A549 (cell line): ENCODE measurements at regions not wholly inside any gene's neighbourhood (a gene's known extent, or its start where the extent isn't known, plus 50 kb on each side); places are given as distances from the start of the nearest gene placed in this dataset.

Source experiments
- ATAC-seq, 2 experiments: fragments of 200-7000 bp in 1 of 2; fragments of >200 bp in 1 of 2; cut with Nextera tagmentation in 1 of 2; cut with Tn5 transposase in 1 of 2; 3 replicates each; pipeline versions ENCODE4 v1.8.0 to v1.9.1; 2018 to 2020; ENCODE audit warnings: mild to moderate bottlenecking in 1 of 2, moderate library complexity in 1 of 2
- CTCF ChIA-PET: fragments of 300-600 bp; sonication (Branson Sonifier 250); formaldehyde crosslinking; extraction: SDS; loops from one replicate; lab custom pipeline; 2021; ENCODE audit warnings: antibody characterized with exemption, inconsistent platforms; lab: Yijun Ruan, JAX
- POLR2A ChIA-PET: fragments of 350-600 bp; formaldehyde crosslinking; extraction: SDS; loops from one replicate; lab custom pipeline; 2021; ENCODE audit warnings: antibody characterized with exemption, inconsistent platforms; lab: Yijun Ruan, JAX
- DNase-seq, 2 experiments: peaks; one replicate each; pipeline versions ENCODE4 v3.0.0 to v3.0.0-alpha.2; 2011 to 2016; ENCODE audit warnings: low read depth in 1 of 2, low spot score in 1 of 2
- FAIRE-seq: peaks from 2 replicates; lab custom pipeline; 2011; peaks lifted over from hg19 to GRCh38; lab: Jason Lieb, UNC
- H3K27ac ChIP-seq, 2 experiments: fragments of >200 bp; sonication (Bioruptor Twin); formaldehyde crosslinking; 3 replicates each; pipeline ENCODE4 v1.5.1; 2016 to 2017
- H3K4me1 ChIP-seq: fragments of >200 bp; sonication (Bioruptor Twin); formaldehyde crosslinking; 3 replicates; pipeline ENCODE4 v1.6.1; 2016
- H3K4me2 ChIP-seq: fragments of >200 bp; sonication (Bioruptor Twin); formaldehyde crosslinking; 3 replicates; pipeline ENCODE4 v1.6.1; 2016
- H3K4me3 ChIP-seq: fragments of >200 bp; sonication (Bioruptor Twin); formaldehyde crosslinking; 3 replicates; pipeline ENCODE4 v1.5.1; 2016
- H3K9me3 ChIP-seq: fragments of >200 bp; sonication (Bioruptor Twin); formaldehyde crosslinking; 3 replicates; pipeline ENCODE4 v1.6.1; 2016
- BHLHE40 ChIP-seq: IDR thresholded peaks from 2 replicates; pipeline ENCODE4 v1.6.1; 2012; ENCODE audit warnings: low read depth, low read length, inconsistent platforms
- CBX2 ChIP-seq: fragments of 200-600 bp; sonication (generic); IDR thresholded peaks from 2 replicates; pipeline ENCODE4 v1.6.1; 2016; ENCODE audit warnings: low read depth, mild to moderate bottlenecking, borderline replicate concordance
- CHD2 ChIP-seq: fragments of 150-350 bp; IDR thresholded peaks from 2 replicates; pipeline ENCODE4 v1.6.1; 2014; ENCODE audit warnings: low read length; ENCODE audit not compliant: partially characterized antibody
- FOSB ChIP-seq: fragments of 250-450 bp; sonication (Bioruptor Pico); IDR thresholded peaks from 2 replicates; pipeline ENCODE4 v1.5.0; 2020; ENCODE audit warnings: mild to moderate bottlenecking, moderate library complexity
- FOXS1 ChIP-seq: fragments of 250-450 bp; sonication (Bioruptor Pico); IDR thresholded peaks from 2 replicates; pipeline ENCODE4 v1.5.0; 2020; ENCODE audit warnings: mild to moderate bottlenecking, moderate library complexity
- HEYL ChIP-seq: fragments of 250-450 bp; sonication (Bioruptor Pico); IDR thresholded peaks from 2 replicates; pipeline ENCODE4 v1.8.0; 2021; ENCODE audit warnings: mild to moderate bottlenecking, moderate library complexity
- HOXA7 ChIP-seq: fragments of 250-450 bp; sonication (Bioruptor Pico); IDR thresholded peaks from 2 replicates; pipeline ENCODE4 v1.5.0; 2020; ENCODE audit warnings: mild to moderate bottlenecking, moderate library complexity
- HOXB13 ChIP-seq: fragments of 250-450 bp; sonication (Bioruptor Pico); IDR thresholded peaks from 2 replicates; pipeline ENCODE4 v1.5.0; 2020; ENCODE audit warnings: low read depth, mild to moderate bottlenecking, moderate library complexity
- HOXB5 ChIP-seq: fragments of 250-450 bp; sonication (Bioruptor Pico); IDR thresholded peaks from 2 replicates; pipeline ENCODE4 v1.5.0; 2020; ENCODE audit warnings: mild to moderate bottlenecking, moderate library complexity
- JUN ChIP-seq, 2 experiments: fragments of >200 bp; sonication (Bioruptor Twin); formaldehyde crosslinking; IDR thresholded peaks; 2 replicates in 1 of 2; 3 replicates in 1 of 2; pipeline ENCODE4 v1.6.1; 2016 to 2017
- JUNB ChIP-seq: fragments of >200 bp; sonication (Bioruptor Twin); formaldehyde crosslinking; IDR thresholded peaks from 2 replicates; pipeline ENCODE4 v1.6.1; 2016
- MAFK ChIP-seq: fragments of 450-650 bp; IDR thresholded peaks from 2 replicates; pipeline ENCODE4 v1.6.1; 2014; ENCODE audit not compliant: partially characterized antibody
- MYC ChIP-seq: IDR thresholded peaks from 2 replicates; pipeline ENCODE4 v1.6.1; 2012; ENCODE audit warnings: mild to moderate bottlenecking, inconsistent platforms, low read length, improper control_type of control experiment, borderline replicate concordance
- NPAS2 ChIP-seq: fragments of 250-450 bp; sonication (Bioruptor Pico); IDR thresholded peaks from 2 replicates; pipeline ENCODE4 v1.8.0; 2022; ENCODE audit warnings: mild to moderate bottlenecking, moderate library complexity, borderline replicate concordance
- NR3C1 ChIP-seq: fragments of >200 bp; sonication (Bioruptor Twin); formaldehyde crosslinking; IDR thresholded peaks from 3 replicates; pipeline ENCODE4 v1.6.1; 2017
- POLR2A ChIP-seq: IDR thresholded peaks from 2 replicates; pipeline ENCODE4 v1.6.1; 2012; ENCODE audit warnings: mild to moderate bottlenecking, low read length
- POLR2AphosphoS2 ChIP-seq: conservative IDR thresholded peaks from 2 replicates; pipeline ENCODE4 v1.6.1; 2012; ENCODE audit warnings: low read length, improper control_type of control experiment, inconsistent platforms
- RARB ChIP-seq: fragments of 250-450 bp; sonication (Bioruptor Pico); IDR thresholded peaks from 2 replicates; pipeline ENCODE4 v1.8.0; 2021; ENCODE audit warnings: mild to moderate bottlenecking, moderate library complexity
- RCOR1 ChIP-seq: fragments of 150-350 bp; IDR thresholded peaks from 2 replicates; pipeline ENCODE4 v1.6.1; 2014; ENCODE audit warnings: antibody characterized with exemption, low read length, low read depth
- RNF2 ChIP-seq: fragments of 200-600 bp; sonication (generic); IDR thresholded peaks from 2 replicates; pipeline ENCODE4 v1.6.1; 2016; ENCODE audit warnings: low read depth, mild to moderate bottlenecking, antibody characterized with exemption, moderate library complexity, borderline replicate concordance
- SMC3 ChIP-seq: fragments of >200 bp; sonication (Bioruptor Twin); formaldehyde crosslinking; IDR thresholded peaks from 3 replicates; pipeline ENCODE4 v1.6.1; 2018; ENCODE audit warnings: inconsistent platforms
- SREBF2 ChIP-seq: fragments of 450-650 bp; IDR thresholded peaks from 2 replicates; pipeline ENCODE4 v1.6.1; 2014; ENCODE audit warnings: mild to moderate bottlenecking, moderate library complexity
- TFCP2L1 ChIP-seq: fragments of 250-450 bp; sonication (Bioruptor Pico); IDR thresholded peaks from 2 replicates; pipeline ENCODE4 v1.5.0; 2021; ENCODE audit warnings: mild to moderate bottlenecking
- TP53 ChIP-seq: fragments of 250-450 bp; sonication (Bioruptor Pico); IDR thresholded peaks from 2 replicates; pipeline ENCODE4 v1.5.0; 2021; ENCODE audit warnings: mild to moderate bottlenecking, moderate library complexity
- ZFP36 ChIP-seq: fragments of 450-650 bp; IDR thresholded peaks from 2 replicates; pipeline ENCODE4 v1.6.1; 2014; ENCODE audit warnings: borderline replicate concordance; ENCODE audit not compliant: partially characterized antibody
- ZSCAN20 ChIP-seq: fragments of 250-450 bp; sonication (Bioruptor Pico); IDR thresholded peaks from 2 replicates; pipeline ENCODE4 v1.8.0; 2022; ENCODE audit warnings: mild to moderate bottlenecking, moderate library complexity
- WGBS: methylation state at CpG from one replicate; pipeline ENCODE4 v1.1.6; 2017; ENCODE audit errors: missing lambda C conversion rate; 5-methylcytosine and 5-hydroxymethylcytosine counted together
- TF ChIP-seq, protein P1 (sequence below): IDR thresholded peaks from 2 replicates; pipeline ENCODE4 v1.6.1; 2012
- TF ChIP-seq, protein P2 (sequence below): IDR thresholded peaks from 2 replicates; pipeline ENCODE4 v1.6.1; 2012
- TF ChIP-seq, protein P3 (sequence below): fragments of 150-350 bp; IDR thresholded peaks from 2 replicates; pipeline ENCODE4 v1.6.1; 2014; ENCODE audit warnings: low read depth, mild to moderate bottlenecking, low read length
- TF ChIP-seq, protein P4 (sequence below): fragments of >200 bp; sonication (Bioruptor Twin); formaldehyde crosslinking; IDR thresholded peaks from 3 replicates; pipeline ENCODE4 v1.6.1; 2016

DNA sequence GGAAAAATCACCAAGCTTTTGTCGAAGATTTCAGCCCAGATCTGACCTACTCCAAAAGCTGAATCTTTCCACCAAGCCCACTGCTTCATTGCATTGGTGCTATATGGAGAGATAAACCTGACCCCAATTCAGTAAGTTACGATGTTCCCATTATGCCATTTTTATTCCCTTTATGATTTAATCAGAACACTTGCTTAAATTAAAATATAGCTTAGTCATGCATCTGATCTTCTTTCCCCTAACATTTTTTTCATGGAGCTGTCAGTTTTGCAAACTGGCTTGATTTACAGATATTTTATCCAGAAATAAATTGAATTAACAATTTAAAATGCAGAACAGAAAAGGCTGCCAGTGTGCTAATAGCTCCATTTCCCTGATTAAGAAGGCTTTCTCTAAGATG is 503.5 kb upstream of the C1orf87 start:
- WGBS: 17% methylated on average over 2 of the region's 2 CpGs
- 0 out of 3 replicates have a peak, but pooled peaks cover 3% of the 10 kb centered on the region for H3K4me1 ChIP-seq
- H3K4me2 ChIP-seq: no peak overlapping the region
- H3K27ac ChIP-seq: no peak overlapping the region
- no peak overlapping the region for H3K4me3 ChIP-seq
- ATAC-seq: no peak
- FAIRE-seq: no peak
- ChIA-PET CTCF (no interaction called here), POLR2A (no interaction called here)
- no peak for DNase-seq
- no peaks in the 10 kb centered on the region for H3K9me3 ChIP-seq
- TF ChIP-seq MAFK (no peak), ZFP36 (no peak), HOXB13 (CRISPR knock-in tag) (no peak), RARB (no peak), SMC3 (no peak), RNF2 (no peak), POLR2AphosphoS2 (no peak), FOSB (CRISPR knock-in tag) (no peak), TFCP2L1 (CRISPR knock-in tag) (no peak), NPAS2 (CRISPR knock-in tag) (no peak), ZSCAN20 (no peak), SREBF2 (no peak), POLR2A (no peak), CBX2 (no peak), HEYL (no peak), CHD2 (no peak), JUNB (no peak)
- TF ChIP-seq, protein P1, sequence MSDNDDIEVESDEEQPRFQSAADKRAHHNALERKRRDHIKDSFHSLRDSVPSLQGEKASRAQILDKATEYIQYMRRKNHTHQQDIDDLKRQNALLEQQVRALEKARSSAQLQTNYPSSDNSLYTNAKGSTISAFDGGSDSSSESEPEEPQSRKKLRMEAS: no peak
- TF ChIP-seq, protein P2, sequence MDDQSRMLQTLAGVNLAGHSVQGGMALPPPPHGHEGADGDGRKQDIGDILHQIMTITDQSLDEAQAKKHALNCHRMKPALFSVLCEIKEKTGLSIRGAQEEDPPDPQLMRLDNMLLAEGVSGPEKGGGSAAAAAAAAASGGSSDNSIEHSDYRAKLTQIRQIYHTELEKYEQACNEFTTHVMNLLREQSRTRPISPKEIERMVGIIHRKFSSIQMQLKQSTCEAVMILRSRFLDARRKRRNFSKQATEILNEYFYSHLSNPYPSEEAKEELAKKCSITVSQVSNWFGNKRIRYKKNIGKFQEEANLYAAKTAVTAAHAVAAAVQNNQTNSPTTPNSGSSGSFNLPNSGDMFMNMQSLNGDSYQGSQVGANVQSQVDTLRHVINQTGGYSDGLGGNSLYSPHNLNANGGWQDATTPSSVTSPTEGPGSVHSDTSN: no peak
- TF ChIP-seq, protein P3, sequence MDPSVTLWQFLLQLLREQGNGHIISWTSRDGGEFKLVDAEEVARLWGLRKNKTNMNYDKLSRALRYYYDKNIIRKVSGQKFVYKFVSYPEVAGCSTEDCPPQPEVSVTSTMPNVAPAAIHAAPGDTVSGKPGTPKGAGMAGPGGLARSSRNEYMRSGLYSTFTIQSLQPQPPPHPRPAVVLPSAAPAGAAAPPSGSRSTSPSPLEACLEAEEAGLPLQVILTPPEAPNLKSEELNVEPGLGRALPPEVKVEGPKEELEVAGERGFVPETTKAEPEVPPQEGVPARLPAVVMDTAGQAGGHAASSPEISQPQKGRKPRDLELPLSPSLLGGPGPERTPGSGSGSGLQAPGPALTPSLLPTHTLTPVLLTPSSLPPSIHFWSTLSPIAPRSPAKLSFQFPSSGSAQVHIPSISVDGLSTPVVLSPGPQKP: no peak

DNA sequence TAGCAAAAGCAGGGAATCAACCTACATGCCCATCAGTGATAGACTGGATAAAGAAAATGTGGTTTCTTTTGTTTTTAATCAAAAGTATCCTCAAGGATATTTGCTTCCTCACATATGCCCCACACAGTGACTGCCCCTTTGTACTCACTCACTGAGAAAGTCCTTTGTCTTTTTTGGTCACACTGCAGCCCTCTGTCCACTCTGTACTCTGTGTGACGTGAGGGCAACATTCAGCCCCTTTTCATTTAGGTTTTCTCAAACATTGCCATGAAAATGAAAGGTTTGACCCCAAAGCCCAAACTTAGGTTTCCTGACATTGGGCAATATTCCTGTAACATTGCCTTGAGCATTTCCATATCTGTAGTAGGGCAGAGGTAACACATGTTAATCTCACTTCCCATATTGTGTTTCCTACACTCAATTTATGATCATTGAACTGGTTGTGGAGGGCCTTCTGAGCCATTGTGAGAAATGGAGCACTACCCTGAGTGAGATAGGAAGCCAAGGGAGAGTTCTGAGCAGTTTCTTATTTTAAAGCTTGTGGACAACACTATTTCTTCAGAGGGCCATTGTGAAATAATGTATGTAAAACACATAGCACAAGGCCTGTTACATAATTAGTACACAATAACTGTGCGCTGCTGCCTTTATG is 501.9 kb upstream of the C1orf87 start:
- no peak for DNase-seq
- no peak for FAIRE-seq
- Histone ChIP-seq H3K4me3 (no peak overlapping the region), H3K27ac (no peak overlapping the region), H3K4me2 (no peak overlapping the region), H3K9me3 (no peaks in the 10 kb centered on the region), H3K4me1 (0 out of 3 replicates have a peak, but pooled peaks cover 3% of the 10 kb centered on the region)
- no peak for ATAC-seq
- POLR2A ChIA-PET: no interaction called here
- 66% methylated on average over 2 of the region's 2 CpGs for WGBS
- CTCF ChIA-PET: no interaction called here
- TF ChIP-seq POLR2AphosphoS2 (no peak), HOXB5 (CRISPR knock-in tag) (no peak), FOXS1 (CRISPR knock-in tag) (no peak), TP53 (no peak), SREBF2 (no peak), MYC (no peak), CBX2 (no peak), HOXA7 (no peak), BHLHE40 (no peak), RCOR1 (no peak), ZSCAN20 (no peak), RNF2 (no peak), JUN (IDR thresholded peaks at IDR 0.05) (no peak), RARB (no peak), NR3C1 (no peak), SMC3 (no peak)
- TF ChIP-seq, protein P4, sequence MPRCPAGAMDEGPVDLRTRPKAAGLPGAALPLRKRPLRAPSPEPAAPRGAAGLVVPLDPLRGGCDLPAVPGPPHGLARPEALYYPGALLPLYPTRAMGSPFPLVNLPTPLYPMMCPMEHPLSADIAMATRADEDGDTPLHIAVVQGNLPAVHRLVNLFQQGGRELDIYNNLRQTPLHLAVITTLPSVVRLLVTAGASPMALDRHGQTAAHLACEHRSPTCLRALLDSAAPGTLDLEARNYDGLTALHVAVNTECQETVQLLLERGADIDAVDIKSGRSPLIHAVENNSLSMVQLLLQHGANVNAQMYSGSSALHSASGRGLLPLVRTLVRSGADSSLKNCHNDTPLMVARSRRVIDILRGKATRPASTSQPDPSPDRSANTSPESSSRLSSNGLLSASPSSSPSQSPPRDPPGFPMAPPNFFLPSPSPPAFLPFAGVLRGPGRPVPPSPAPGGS: no peak
